ENCODE measurements at regions not wholly inside any gene's neighbourhood (a gene's known extent, or its start where the extent isn't known, plus 50 kb on each side); places are given as distances from the start of the nearest gene placed in this dataset.

GRCh38 chr13:102935896-102936321 is 90.1 kb downstream of the ERCC5 start:
- TF ChIP-seq CTCF (conservative IDR thresholded peaks at IDR 0.05) (no peak), ZFX (IDR thresholded peaks at IDR 0.05) (no peak)
- H3K27ac ChIP-seq = no peak overlapping the region

- no peak overlapping the region for H3K27ac ChIP-seq
- TF ChIP-seq CTCF (conservative IDR thresholded peaks at IDR 0.05) = no peak
Observed at GRCh38 chr13:102933523-102933922, 87.7 kb downstream of the ERCC5 start.

DNA sequence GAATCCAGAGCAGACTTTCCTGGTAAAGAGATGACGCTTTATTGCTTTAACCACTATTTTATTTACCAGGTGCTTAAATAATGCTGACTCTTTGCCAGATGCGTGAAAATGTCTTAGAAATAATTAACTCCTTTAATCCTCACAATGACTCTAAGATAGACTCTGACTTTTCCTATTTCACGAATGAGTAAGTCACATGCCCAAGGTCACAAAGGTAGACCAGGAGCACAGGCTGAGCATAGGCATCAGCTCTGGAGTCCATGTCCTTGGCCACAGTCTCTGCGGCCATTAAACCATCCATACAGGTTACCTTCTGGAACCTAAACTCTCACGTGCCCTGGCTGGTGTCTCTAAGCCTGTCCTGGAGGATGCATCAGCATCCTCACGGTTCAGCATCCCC is 87.3 kb downstream of the ERCC5 start:
- TF ChIP-seq ZFX (IDR thresholded peaks at IDR 0.05) = no peak
- no peak overlapping the region for H3K27ac ChIP-seq

GRCh38 chr13:102932331-102932730 is 86.5 kb downstream of the ERCC5 start:
- TF ChIP-seq ZFX (IDR thresholded peaks at IDR 0.05) (no peak), CTCF (conservative IDR thresholded peaks at IDR 0.05) (no peak)
- H3K27ac ChIP-seq = no peak overlapping the region

DNA sequence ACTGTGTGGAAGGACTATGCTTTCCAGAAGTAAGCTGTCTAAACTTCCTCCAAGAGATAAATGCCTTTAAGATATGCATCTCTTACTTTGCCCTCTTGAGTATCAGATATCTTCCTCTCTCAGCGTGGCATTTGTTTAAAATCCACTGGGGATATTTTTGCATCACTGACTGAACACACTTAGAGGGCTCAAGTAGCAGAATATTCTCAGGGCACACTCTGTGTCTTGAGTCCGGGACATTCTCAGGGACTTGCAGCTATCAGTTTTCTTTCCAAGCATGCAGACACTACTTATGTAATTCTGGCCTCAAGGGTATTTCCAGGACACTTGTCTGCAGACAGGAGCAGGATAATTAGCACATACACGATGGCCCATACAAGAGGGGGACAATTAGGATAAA is 84.7 kb downstream of the ERCC5 start:
- TF ChIP-seq CTCF (conservative IDR thresholded peaks at IDR 0.05) = no peak
- no peak for TF ChIP-seq ZFX (IDR thresholded peaks at IDR 0.05)
- H3K27ac ChIP-seq = no peak overlapping the region

DNA sequence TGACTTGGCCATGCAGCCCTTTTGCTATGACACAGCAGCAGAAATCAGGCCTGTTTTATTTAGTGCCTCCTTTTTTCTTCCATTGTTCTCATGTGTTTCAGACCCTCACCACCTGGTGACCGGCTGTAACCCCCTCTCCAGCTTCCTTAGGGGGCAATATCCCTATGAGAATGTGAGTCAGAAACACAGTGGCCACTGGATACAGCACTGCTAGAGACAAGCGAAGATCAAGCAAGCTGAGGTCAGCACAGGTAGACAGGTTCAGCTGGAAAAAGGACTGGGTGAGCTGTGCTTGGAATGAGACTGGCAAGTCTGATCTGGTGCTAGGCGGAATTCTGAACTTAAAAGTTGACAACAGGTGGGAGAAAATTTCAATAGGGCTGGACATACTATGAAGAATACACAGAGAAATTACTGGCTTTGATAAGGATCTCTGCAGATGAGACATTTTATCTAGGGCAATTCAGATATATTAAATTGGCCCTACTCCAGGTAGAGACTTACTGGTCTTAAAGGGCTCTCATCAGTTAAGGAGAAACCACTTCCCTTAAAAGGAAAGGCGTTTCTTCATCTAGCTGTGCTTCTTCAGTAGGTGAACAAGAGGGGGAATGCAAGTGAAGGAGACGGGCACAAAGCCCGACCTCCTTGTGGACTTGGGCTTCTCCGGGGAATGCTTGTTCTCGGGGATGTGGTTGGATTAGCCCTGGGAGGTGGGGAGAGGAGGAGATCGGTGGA is 83.3 kb downstream of the ERCC5 start:
- TF ChIP-seq ZFX (IDR thresholded peaks at IDR 0.05) = no peak
- TF ChIP-seq CTCF (conservative IDR thresholded peaks at IDR 0.05) = no peak
- H3K27ac ChIP-seq = no peak overlapping the region

Measured in C4-2B (cell line).